Ovary (tissue), 7 donors: ENCODE measurements at regions not wholly inside any gene's neighbourhood (a gene's known extent, or its start where the extent isn't known, plus 50 kb on each side); places are given as distances from the start of the nearest gene placed in this dataset.

Experiments used
- DNase-seq, 5 donors: peaks; one replicate each; pipeline ENCODE4 v3.0.0-alpha.2; 2019 to 2020
- H3K27ac ChIP-seq, 2 donors: fragments of 200-600 bp; one replicate each; pipeline versions ENCODE4 v1.5.1 to v1.8.0; 2019 to 2022
- H3K27me3 ChIP-seq: fragments of 200-600 bp; one replicate; pipeline ENCODE4 v1.8.0; 2022
- H3K36me3 ChIP-seq: fragments of 200-600 bp; sonication (generic); one replicate; pipeline ENCODE4 v1.5.1; 2019
- H3K4me1 ChIP-seq: one replicate; pipeline ENCODE4 v1.8.1; 2013; ENCODE audit warnings: mild to moderate bottlenecking, moderate library complexity; ENCODE audit not compliant: insufficient read depth
- H3K4me3 ChIP-seq: fragments of 200-600 bp; sonication (generic); one replicate; pipeline ENCODE4 v1.5.1; 2017
- H3K9me3 ChIP-seq, 2 donors: fragments of 200-600 bp in 1 of 2; sonication (generic) in 1 of 2; one replicate each; pipeline versions ENCODE4 v1.5.1 to v1.8.1; 2013 to 2019; ENCODE audit warnings: mild to moderate bottlenecking in 1 of 2, moderate library complexity in 1 of 2
- CTCF ChIP-seq, 3 donors: fragments of 450-650 bp in 2 of 3; fragments of 200-600 bp in 1 of 3; IDR thresholded peaks; one replicate each; pipeline versions ENCODE4 v1.5.1 to v1.8.0; 2016 to 2022; ENCODE audit warnings: antibody characterized with exemption in 3 of 3, mild to moderate bottlenecking in 1 of 3
- EP300 ChIP-seq: sonication (generic); formaldehyde crosslinking; IDR thresholded peaks from one replicate; pipeline ENCODE4 v1.6.1; 2017; ENCODE audit warnings: antibody characterized with exemption
- POLR2A ChIP-seq: fragments of 450-650 bp; IDR thresholded peaks from one replicate; pipeline ENCODE4 v1.6.1; 2017; ENCODE audit warnings: antibody characterized with exemption, mild to moderate bottlenecking, moderate library complexity
- whole genome bisulfite sequencing, 3 donors: extraction: QIAGEN DNeasy Blood & Tissue Kit in 1 of 3; methylation state at CpG; one replicate each; pipeline versions ENCODE4 v1.1.5 to v1.1.7; 2013 to 2017; 5-methylcytosine and 5-hydroxymethylcytosine counted together
- intact Hi-C, 4 donors: fragments of 100-400 bp; cut with DNase I; formaldehyde crosslinking; loops; one replicate each; pipeline versions ENCODE4 v1.11.0 to v1.15.1; 2022 to 2023
- donor health status: DM: no; HTN: no; CAD: no; lungs with moderate emphysema.
- donor health status: DM: no; HTN: no; CAD: no.
- donor health status: Bipolar disorder and iron deficiency.
- donor health status: DM: no; HTN: no; CAD: no.
- donor health status: DM: yes; HTN: yes; CAD: no.

- TF ChIP-seq CTCF (IDR thresholded peaks at IDR 0.05) (no peak), EP300 (no peak), POLR2A (no peak)
- H3K9me3 ChIP-seq, result no peaks in the 10 kb centered on the region
- 35 to 59% (median 36%) methylated on average over 19 of the region's 19 CpGs for WGBS, 3 donors
- no peak overlapping the region for H3K27ac ChIP-seq
- no peak overlapping the region for H3K4me3 ChIP-seq
- no peaks in the 10 kb centered on the region for H3K27me3 ChIP-seq
- H3K36me3 ChIP-seq, result no peaks in the 10 kb centered on the region
- intact Hi-C loops, result no loop called here
- DNase-seq, result no peak
- no peaks in the 10 kb centered on the region for H3K4me1 ChIP-seq
These were observed 69.4 kb upstream of the DAB2IP start for GRCh38 chr9:121581786-121582600.

- intact Hi-C loops, result no loop called here
- Histone ChIP-seq H3K27me3 (no peaks in the 10 kb centered on the region), H3K27ac (no peak overlapping the region), H3K4me1 (no peaks in the 10 kb centered on the region), H3K9me3 (no peaks in the 10 kb centered on the region), H3K4me3 (no peak overlapping the region), H3K36me3 (no peaks in the 10 kb centered on the region)
- DNase-seq, result no peak
- no peak for TF ChIP-seq POLR2A
- TF ChIP-seq EP300, result no peak
- TF ChIP-seq CTCF (IDR thresholded peaks at IDR 0.05), result no peak
- WGBS, 3 donors, result 88 to 94% (median 88%) methylated on average over 7 of the region's 7 CpGs
These were observed 68.8 kb upstream of the DAB2IP start for GRCh38 chr9:121582641-121583040.

GRCh38 chr9:121584421-121584820 is 67.0 kb upstream of the DAB2IP start:
- TF ChIP-seq CTCF (IDR thresholded peaks at IDR 0.05) (no peak), POLR2A (no peak), EP300 (no peak)
- DNase-seq, result no peak
- Histone ChIP-seq H3K27me3 (no peaks in the 10 kb centered on the region), H3K36me3 (no peaks in the 10 kb centered on the region), H3K4me3 (no peak overlapping the region), H3K9me3 (no peaks in the 10 kb centered on the region), H3K4me1 (no peaks in the 10 kb centered on the region), H3K27ac (no peak overlapping the region)
- intact Hi-C loops, result no loop called here
- WGBS, 3 donors, result 78 to 84% (median 79%) methylated on average over 4 of the region's 4 CpGs

GRCh38 chr9:121587863-121588262 is 63.6 kb upstream of the DAB2IP start:
- DNase-seq, result no peak
- whole genome bisulfite sequencing, 3 donors, result 94 to 96% (median 96%) methylated on average over 4 of the region's 4 CpGs
- peaks cover 4% of the 10 kb centered on the region for H3K4me1 ChIP-seq
- H3K36me3 ChIP-seq, result no peaks in the 10 kb centered on the region
- TF ChIP-seq CTCF (IDR thresholded peaks at IDR 0.05) (no peak), EP300 (no peak), POLR2A (no peak)
- intact Hi-C loops, result no loop called here
- H3K27ac ChIP-seq, result no peak overlapping the region
- no peaks in the 10 kb centered on the region for H3K27me3 ChIP-seq
- H3K4me3 ChIP-seq, result no peak overlapping the region
- no peaks in the 10 kb centered on the region for H3K9me3 ChIP-seq
